ENCODE measurements at regions not wholly inside any gene's neighbourhood (a gene's known extent, or its start where the extent isn't known, plus 50 kb on each side); places are given as distances from the start of the nearest gene placed in this dataset.

DNA sequence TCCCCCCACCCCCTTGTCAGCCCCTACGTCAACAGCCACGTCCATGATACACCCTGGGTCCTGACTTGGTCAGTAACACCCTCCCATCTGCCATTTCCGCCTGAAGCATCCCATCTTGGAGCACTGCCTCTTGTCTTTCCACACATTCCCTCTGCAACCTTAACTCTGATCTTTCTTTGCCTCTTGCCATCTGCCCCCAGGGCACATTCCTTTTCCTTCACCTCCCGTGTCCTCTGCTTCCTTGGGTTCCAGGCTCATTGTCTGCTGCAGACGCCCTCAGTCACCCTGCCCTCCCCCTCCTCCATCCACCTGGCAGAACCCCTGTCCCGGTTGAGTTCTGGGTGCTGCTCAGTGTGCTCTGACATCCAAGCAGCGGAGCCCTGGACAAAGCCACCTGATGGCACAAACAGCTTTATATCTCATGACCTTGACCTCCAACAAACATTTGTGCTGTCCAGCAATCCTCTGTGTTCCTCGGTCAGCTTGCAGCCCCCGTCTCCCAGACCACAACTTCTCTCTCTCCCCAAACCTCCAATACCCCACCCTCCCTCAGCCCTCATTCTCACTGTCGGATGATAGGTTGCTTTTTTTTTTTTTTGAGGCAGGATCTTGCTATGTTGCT is 97.7 kb upstream of the IER5L start:
- TF ChIP-seq EP300 (IDR thresholded peaks at IDR 0.05) = no peak
- no peak for TF ChIP-seq POLR2A (IDR thresholded peaks at IDR 0.05; ENCODE audit: low read depth)
- no peak for TF ChIP-seq CTCF (IDR thresholded peaks at IDR 0.05)
- TF ChIP-seq POLR2AphosphoS5 (IDR thresholded peaks at IDR 0.05) = no peak
- Histone ChIP-seq H3K9me3 (no peaks in the 10 kb centered on the region), H3K4me1 (no peaks in the 10 kb centered on the region), H3K27me3 (peaks cover 0 to 10% (median 0%) of the 10 kb centered on the region in 4 donors), H3K4me3 (no peak overlapping the region), H3K27ac (replicated peaks in 1 of 4) (no peak overlapping the region), H3K36me3 (no peaks in the 10 kb centered on the region)
- no peak for DNase-seq (ENCODE audit: extremely low spot score)
- 72% methylated on average over 10 of the region's 10 CpGs for WGBS
- intact Hi-C loops (cut with DNase I) = no loop called here

- H3K36me3 ChIP-seq = no peaks in the 10 kb centered on the region
- no peak overlapping the region for H3K4me3 ChIP-seq
- TF ChIP-seq CTCF (IDR thresholded peaks at IDR 0.05) (no peak), POLR2AphosphoS5 (IDR thresholded peaks at IDR 0.05) (no peak), EP300 (IDR thresholded peaks at IDR 0.05) (no peak), POLR2A (IDR thresholded peaks at IDR 0.05; ENCODE audit: low read depth) (no peak)
- WGBS = 87% methylated on average over 19 of the region's 19 CpGs
- intact Hi-C loops (cut with DNase I) = no loop called here
- no peak overlapping the region for H3K27ac ChIP-seq (replicated peaks in 1 of 4)
- no peak for DNase-seq (ENCODE audit: extremely low spot score)
- H3K4me1 ChIP-seq = no peaks in the 10 kb centered on the region
- H3K9me3 ChIP-seq = no peaks in the 10 kb centered on the region
- H3K27me3 ChIP-seq = peaks cover 0 to 10% (median 0%) of the 10 kb centered on the region in 4 donors
Observed at GRCh38 chr9:129273941-129274684, 96.1 kb upstream of the IER5L start.

GRCh38 chr9:129273136-129273895 is 95.3 kb upstream of the IER5L start:
- H3K27ac ChIP-seq (replicated peaks in 1 of 4) = no peak overlapping the region
- intact Hi-C loops (cut with DNase I) = no loop called here
- WGBS = 96% methylated on average over 13 of the region's 14 CpGs
- no peaks in the 10 kb centered on the region for H3K4me1 ChIP-seq
- no peak for DNase-seq (ENCODE audit: extremely low spot score)
- no peaks in the 10 kb centered on the region for H3K9me3 ChIP-seq
- no peaks in the 10 kb centered on the region for H3K36me3 ChIP-seq
- TF ChIP-seq EP300 (IDR thresholded peaks at IDR 0.05) = no peak
- TF ChIP-seq CTCF (IDR thresholded peaks at IDR 0.05) = no peak
- no peak for TF ChIP-seq POLR2A (IDR thresholded peaks at IDR 0.05; ENCODE audit: low read depth)
- TF ChIP-seq POLR2AphosphoS5 (IDR thresholded peaks at IDR 0.05) = no peak
- peaks cover 0 to 10% (median 0%) of the 10 kb centered on the region in 4 donors for H3K27me3 ChIP-seq
- H3K4me3 ChIP-seq = no peak overlapping the region

DNA sequence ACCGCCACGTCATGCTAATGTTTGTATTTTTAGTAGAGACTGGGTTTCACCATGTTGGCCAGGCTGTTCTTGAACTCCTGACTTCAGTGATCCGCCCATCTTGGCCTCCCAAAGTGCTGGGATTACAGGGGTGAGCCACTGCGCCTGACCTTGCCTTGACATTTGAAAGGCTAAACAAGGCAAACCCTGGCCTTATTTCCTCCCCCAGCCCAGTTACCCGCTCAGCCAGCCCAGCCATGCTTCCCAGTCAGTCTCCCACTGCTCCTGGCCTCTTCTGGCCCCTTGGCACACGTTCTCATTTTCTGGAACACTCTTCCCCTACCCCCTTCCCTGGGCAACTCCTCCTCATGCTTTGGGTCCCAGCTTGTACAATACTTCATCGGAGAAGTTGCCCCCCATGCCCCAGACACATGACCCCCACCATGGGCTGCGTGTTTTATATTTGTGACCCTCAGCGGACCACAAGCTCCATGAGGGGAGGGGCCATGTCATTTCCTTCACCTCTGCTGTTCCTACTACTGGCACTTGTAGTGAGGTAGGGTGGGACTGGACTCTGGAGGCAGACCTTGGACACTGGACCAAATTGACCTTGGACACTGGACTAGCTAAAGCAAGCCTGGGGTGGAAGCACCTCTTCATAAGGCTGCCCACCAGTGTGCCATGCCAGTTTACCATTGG is 94.4 kb upstream of the IER5L start:
- intact Hi-C loops (cut with DNase I) = no loop called here
- H3K4me1 ChIP-seq = no peaks in the 10 kb centered on the region
- H3K4me3 ChIP-seq = no peak overlapping the region
- H3K9me3 ChIP-seq = no peaks in the 10 kb centered on the region
- H3K27me3 ChIP-seq = peaks cover 0 to 10% (median 0%) of the 10 kb centered on the region in 4 donors
- no peak overlapping the region for H3K27ac ChIP-seq (replicated peaks in 1 of 4)
- TF ChIP-seq EP300 (IDR thresholded peaks at IDR 0.05) (no peak), CTCF (IDR thresholded peaks at IDR 0.05) (no peak), POLR2A (IDR thresholded peaks at IDR 0.05; ENCODE audit: low read depth) (no peak), POLR2AphosphoS5 (IDR thresholded peaks at IDR 0.05) (no peak)
- 92% methylated on average over 9 of the region's 9 CpGs for WGBS
- no peaks in the 10 kb centered on the region for H3K36me3 ChIP-seq
- DNase-seq (ENCODE audit: extremely low spot score) = no peak

All from esophagus muscularis mucosa (tissue), 4 donors.